Gastrocnemius medialis (tissue), 4 donors: ENCODE measurements at regions not wholly inside any gene's neighbourhood (a gene's known extent, or its start where the extent isn't known, plus 50 kb on each side); places are given as distances from the start of the nearest gene placed in this dataset.

Experiments
- POLR2A ChIP-seq, 2 donors: fragments of 450-650 bp; IDR thresholded peaks; one replicate each; pipeline ENCODE4 v1.6.1; 2017; ENCODE audit warnings: antibody characterized with exemption in 2 of 2, mild to moderate bottlenecking in 2 of 2, moderate library complexity in 2 of 2
- TF ChIP-seq, protein P1 (sequence below), 5 experiments: fragments of 450-650 bp in 3 of 5; fragments of 200-600 bp in 2 of 5; sonication (generic) in 2 of 5; IDR thresholded peaks in 4 of 5; conservative IDR thresholded peaks in 1 of 5; 1 replicate in 4 of 5; 2 replicates in 1 of 5; pipeline ENCODE4 v1.5.1; 2016 to 2019; ENCODE audit warnings: antibody characterized with exemption in 5 of 5, mild to moderate bottlenecking in 3 of 5, moderate library complexity in 3 of 5

- TF ChIP-seq, protein P1, sequence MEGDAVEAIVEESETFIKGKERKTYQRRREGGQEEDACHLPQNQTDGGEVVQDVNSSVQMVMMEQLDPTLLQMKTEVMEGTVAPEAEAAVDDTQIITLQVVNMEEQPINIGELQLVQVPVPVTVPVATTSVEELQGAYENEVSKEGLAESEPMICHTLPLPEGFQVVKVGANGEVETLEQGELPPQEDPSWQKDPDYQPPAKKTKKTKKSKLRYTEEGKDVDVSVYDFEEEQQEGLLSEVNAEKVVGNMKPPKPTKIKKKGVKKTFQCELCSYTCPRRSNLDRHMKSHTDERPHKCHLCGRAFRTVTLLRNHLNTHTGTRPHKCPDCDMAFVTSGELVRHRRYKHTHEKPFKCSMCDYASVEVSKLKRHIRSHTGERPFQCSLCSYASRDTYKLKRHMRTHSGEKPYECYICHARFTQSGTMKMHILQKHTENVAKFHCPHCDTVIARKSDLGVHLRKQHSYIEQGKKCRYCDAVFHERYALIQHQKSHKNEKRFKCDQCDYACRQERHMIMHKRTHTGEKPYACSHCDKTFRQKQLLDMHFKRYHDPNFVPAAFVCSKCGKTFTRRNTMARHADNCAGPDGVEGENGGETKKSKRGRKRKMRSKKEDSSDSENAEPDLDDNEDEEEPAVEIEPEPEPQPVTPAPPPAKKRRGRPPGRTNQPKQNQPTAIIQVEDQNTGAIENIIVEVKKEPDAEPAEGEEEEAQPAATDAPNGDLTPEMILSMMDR (IDR thresholded peaks at IDR 0.05 in 4 of 5, conservative IDR thresholded peaks at IDR 0.05 in 1 of 5), result no peak
- TF ChIP-seq POLR2A (IDR thresholded peaks at IDR 0.05), result no peak
Observed at GRCh38 chr4:27828843-27829242, 968.2 kb downstream of the STIM2 start.
